ENCODE measurements at regions not wholly inside any gene's neighbourhood (a gene's known extent, or its start where the extent isn't known, plus 50 kb on each side); places are given as distances from the start of the nearest gene placed in this dataset.

DNA sequence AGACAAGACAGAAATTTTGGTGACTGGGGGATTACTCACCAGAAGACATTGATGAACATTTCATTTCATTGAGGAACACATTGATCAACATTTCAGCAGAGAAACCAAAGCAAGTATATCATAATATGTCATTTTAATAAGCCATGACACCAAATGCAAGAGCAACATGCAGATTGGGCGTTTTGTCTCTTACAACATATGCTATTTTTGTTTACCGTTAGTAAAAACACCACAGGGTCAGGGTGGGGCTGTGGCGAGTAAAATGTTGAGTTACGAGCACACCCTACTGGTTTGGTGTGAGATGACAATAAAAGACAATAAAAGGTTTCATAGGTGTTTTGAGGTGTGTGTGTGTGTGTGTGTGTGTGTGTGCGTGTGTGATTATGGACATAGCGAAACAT, 294.5 kb downstream of the PDGFC start:
- TF ChIP-seq JUN (IDR thresholded peaks at IDR 0.05) (no peak), RFX5 (IDR thresholded peaks at IDR 0.05) (no peak), HEYL (CRISPR knock-in tag; IDR thresholded peaks at IDR 0.05) (no peak), KDM1A (IDR thresholded peaks at IDR 0.05; ENCODE audit: low read depth) (no peak), RCOR1 (IDR thresholded peaks at IDR 0.05; ENCODE audit: low read depth, low read length) (no peak)
- TF ChIP-seq, protein P1, sequence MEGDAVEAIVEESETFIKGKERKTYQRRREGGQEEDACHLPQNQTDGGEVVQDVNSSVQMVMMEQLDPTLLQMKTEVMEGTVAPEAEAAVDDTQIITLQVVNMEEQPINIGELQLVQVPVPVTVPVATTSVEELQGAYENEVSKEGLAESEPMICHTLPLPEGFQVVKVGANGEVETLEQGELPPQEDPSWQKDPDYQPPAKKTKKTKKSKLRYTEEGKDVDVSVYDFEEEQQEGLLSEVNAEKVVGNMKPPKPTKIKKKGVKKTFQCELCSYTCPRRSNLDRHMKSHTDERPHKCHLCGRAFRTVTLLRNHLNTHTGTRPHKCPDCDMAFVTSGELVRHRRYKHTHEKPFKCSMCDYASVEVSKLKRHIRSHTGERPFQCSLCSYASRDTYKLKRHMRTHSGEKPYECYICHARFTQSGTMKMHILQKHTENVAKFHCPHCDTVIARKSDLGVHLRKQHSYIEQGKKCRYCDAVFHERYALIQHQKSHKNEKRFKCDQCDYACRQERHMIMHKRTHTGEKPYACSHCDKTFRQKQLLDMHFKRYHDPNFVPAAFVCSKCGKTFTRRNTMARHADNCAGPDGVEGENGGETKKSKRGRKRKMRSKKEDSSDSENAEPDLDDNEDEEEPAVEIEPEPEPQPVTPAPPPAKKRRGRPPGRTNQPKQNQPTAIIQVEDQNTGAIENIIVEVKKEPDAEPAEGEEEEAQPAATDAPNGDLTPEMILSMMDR (IDR thresholded peaks at IDR 0.05): peak; percentile 43

Data from A549 (cell line).